ENCODE measurements at regions not wholly inside any gene's neighbourhood (a gene's known extent, or its start where the extent isn't known, plus 50 kb on each side); places are given as distances from the start of the nearest gene placed in this dataset.
"Not testable (repeated sequence)": the region's sequence is repeated elsewhere in the genome, so short reads cannot be mapped to it uniquely, and the experiment has no call there.

- no peaks in the 10 kb centered on the region for H3K4me1 ChIP-seq
These were observed 191.0 kb upstream of the POF1B start for GRCh38 chrX:85570496-85570895.

GRCh38 chrX:85569686-85570085, 190.2 kb upstream of the POF1B start:
- Histone ChIP-seq H3K4me1 (no peaks in the 10 kb centered on the region), H3K9me3 (no peaks in the 10 kb centered on the region), H3K27ac (no peak overlapping the region), H3K36me3 (no peaks in the 10 kb centered on the region), H3K4me3 (no peak overlapping the region), H3K27me3 (no peaks in the 10 kb centered on the region)
- no peak for TF ChIP-seq CTCF (IDR thresholded peaks at IDR 0.05)
- DNase-seq (ENCODE audit: low spot score), result no peak

More at GRCh38 chrX:85570496-85570895, 191.0 kb upstream of the POF1B start:
- no peaks in the 10 kb centered on the region for H3K36me3 ChIP-seq
- no peak for TF ChIP-seq CTCF (IDR thresholded peaks at IDR 0.05)
- H3K27ac ChIP-seq, result no peak overlapping the region
- no peak for DNase-seq (ENCODE audit: low spot score)
- no peak overlapping the region for H3K4me3 ChIP-seq
- no peaks in the 10 kb centered on the region for H3K27me3 ChIP-seq
- H3K9me3 ChIP-seq, result no peaks in the 10 kb centered on the region

- no peak overlapping the region for H3K27ac ChIP-seq
- no peaks in the 10 kb centered on the region for H3K27me3 ChIP-seq
- no peaks in the 10 kb centered on the region for H3K4me1 ChIP-seq
- no peak for DNase-seq (ENCODE audit: low spot score)
- H3K9me3 ChIP-seq, result no peaks in the 10 kb centered on the region
- no peak for TF ChIP-seq CTCF (IDR thresholded peaks at IDR 0.05)
- H3K36me3 ChIP-seq, result no peaks in the 10 kb centered on the region
- H3K4me3 ChIP-seq, result no peak overlapping the region
These were observed 189.6 kb upstream of the POF1B start for GRCh38 chrX:85569096-85569495.

- H3K27me3 ChIP-seq, result no peaks in the 10 kb centered on the region
- no peak for DNase-seq (ENCODE audit: low spot score)
- no peaks in the 10 kb centered on the region for H3K36me3 ChIP-seq
- H3K4me3 ChIP-seq, result no peak overlapping the region
- H3K9me3 ChIP-seq, result no peaks in the 10 kb centered on the region
- H3K4me1 ChIP-seq, result no peaks in the 10 kb centered on the region
- TF ChIP-seq CTCF (IDR thresholded peaks at IDR 0.05), result no peak
- no peak overlapping the region for H3K27ac ChIP-seq
These were observed 181.8 kb upstream of the POF1B start for GRCh38 chrX:85561231-85561630.

- Histone ChIP-seq H3K9me3 (no peaks in the 10 kb centered on the region), H3K4me3 (no peak overlapping the region), H3K27me3 (no peaks in the 10 kb centered on the region), H3K4me1 (no peaks in the 10 kb centered on the region), H3K36me3 (no peaks in the 10 kb centered on the region), H3K27ac (no peak overlapping the region)
- peak in 1 of 2 donors; percentile 67 for TF ChIP-seq CTCF (IDR thresholded peaks at IDR 0.05)
- DNase-seq (ENCODE audit: low spot score), result no peak
These were observed 165.1 kb upstream of the POF1B start for GRCh38 chrX:85544609-85545008.

GRCh38 chrX:85543866-85544265, 164.4 kb upstream of the POF1B start:
- H3K27ac ChIP-seq, result no peak overlapping the region
- H3K27me3 ChIP-seq, result no peaks in the 10 kb centered on the region
- DNase-seq (ENCODE audit: low spot score), result no peak
- H3K9me3 ChIP-seq, result no peaks in the 10 kb centered on the region
- H3K36me3 ChIP-seq, result no peaks in the 10 kb centered on the region
- H3K4me3 ChIP-seq, result no peak overlapping the region
- TF ChIP-seq CTCF (IDR thresholded peaks at IDR 0.05), result no peak
- H3K4me1 ChIP-seq, result no peaks in the 10 kb centered on the region

- DNase-seq (ENCODE audit: low spot score); H3K27me3 ChIP-seq; H3K4me3 ChIP-seq; H3K4me1 ChIP-seq; H3K36me3 ChIP-seq; H3K9me3 ChIP-seq; H3K27ac ChIP-seq: not testable (repeated sequence)
These were observed 149.7 kb upstream of the POF1B start for GRCh38 chrX:85529141-85529540.
